H1 (cell line): ENCODE measurements at regions not wholly inside any gene's neighbourhood (a gene's known extent, or its start where the extent isn't known, plus 50 kb on each side); places are given as distances from the start of the nearest gene placed in this dataset.

Experiments used
- CTCF ChIA-PET: fragments of 300-600 bp; sonication (Branson Sonifier 250); formaldehyde crosslinking; loops from one replicate; lab custom pipeline; 2021; ENCODE audit not compliant: partially characterized antibody; lab: Charles Lee
- POLR2A ChIA-PET: fragments of 300-600 bp; sonication (Branson Sonifier 250); formaldehyde crosslinking; loops from one replicate; lab custom pipeline; 2021; ENCODE audit warnings: inconsistent platforms; ENCODE audit not compliant: partially characterized antibody; lab: Charles Lee
- DNase-seq, 2 experiments: peaks; one replicate each; pipeline versions ENCODE4 v3.0.0 to v3.0.0-alpha.2; 2010 to 2022; ENCODE audit warnings: low spot score in 2 of 2, low read depth in 1 of 2, mixed read lengths in 1 of 2
- FAIRE-seq: peaks from 2 replicates; lab custom pipeline; 2011; peaks lifted over from hg19 to GRCh38; lab: Jason Lieb, UNC
- H2AFZ ChIP-seq: 2 replicates; pipeline ENCODE4 v1.8.1; 2012; ENCODE audit warnings: low read length, inconsistent platforms
- H2AK5ac ChIP-seq: 2 replicates; pipeline ENCODE4 v1.6.1; 2013; ENCODE audit warnings: low read depth, low read length
- H2BK120ac ChIP-seq: replicated peaks from 2 replicates; pipeline ENCODE3; 2013; ENCODE audit warnings: low read depth, low read length, inconsistent platforms
- H2BK12ac ChIP-seq: 2 replicates; pipeline ENCODE4 v1.6.1; 2013; ENCODE audit warnings: low read depth, low read length
- H2BK15ac ChIP-seq: 2 replicates; pipeline ENCODE4 v1.6.1; 2013; ENCODE audit warnings: low read length
- H2BK20ac ChIP-seq: 2 replicates; pipeline ENCODE4 v1.6.1; 2013; ENCODE audit warnings: low read length
- H2BK5ac ChIP-seq: 2 replicates; pipeline ENCODE4 v1.6.1; 2013; ENCODE audit warnings: low read depth, low read length
- H3K14ac ChIP-seq: 2 replicates; pipeline ENCODE4 v1.6.1; 2013; ENCODE audit warnings: inconsistent platforms; ENCODE audit not compliant: insufficient read length
- H3K18ac ChIP-seq: 2 replicates; pipeline ENCODE4 v1.6.1; 2013; ENCODE audit warnings: low read length; ENCODE audit errors: extremely low read depth
- H3K23ac ChIP-seq: 2 replicates; pipeline ENCODE4 v1.6.1; 2013; ENCODE audit warnings: inconsistent platforms; ENCODE audit not compliant: insufficient read length
- H3K23me2 ChIP-seq: 2 replicates; pipeline ENCODE4 v1.6.1; 2013; ENCODE audit warnings: low read depth, low read length
- H3K27ac ChIP-seq: 2 replicates; pipeline ENCODE4 v1.6.1; 2011; ENCODE audit warnings: low read depth, low read length, inconsistent platforms
- H3K27me3 ChIP-seq, 4 experiments: replicated peaks in 1 of 4; 1 replicate in 1 of 4; 2 replicates in 3 of 4; pipeline versions ENCODE4 v1.6.1 to v1.8.1; 2011 to 2013; ENCODE audit warnings: low read length in 3 of 4, mild to moderate bottlenecking in 3 of 4, inconsistent platforms in 2 of 4, mixed read lengths in 2 of 4, moderate library complexity in 1 of 4; ENCODE audit not compliant: control insufficient read depth in 3 of 4, insufficient read depth in 3 of 4; ENCODE audit errors: extremely low read depth in 1 of 4
- H3K36me3 ChIP-seq, 4 experiments: 2 replicates each; pipeline versions ENCODE4 v1.6.1 to v1.8.1; 2011 to 2013; ENCODE audit warnings: mild to moderate bottlenecking in 4 of 4, low read length in 3 of 4, moderate library complexity in 2 of 4, control low read depth in 1 of 4, inconsistent platforms in 1 of 4; ENCODE audit not compliant: insufficient read depth in 4 of 4, control insufficient read depth in 2 of 4
- H3K4ac ChIP-seq: replicated peaks from 2 replicates; pipeline ENCODE3; 2013; ENCODE audit warnings: low read length, low read depth, mixed read lengths, inconsistent platforms; ENCODE audit not compliant: insufficient read length
- H3K4me1 ChIP-seq, 4 experiments: replicated peaks in 1 of 4; 1 replicate in 1 of 4; 2 replicates in 3 of 4; pipeline versions ENCODE4 v1.6.1 to v1.8.1; 2011 to 2013; ENCODE audit warnings: low read length in 3 of 4, inconsistent platforms in 2 of 4, mixed read lengths in 1 of 4; ENCODE audit not compliant: insufficient read depth in 4 of 4, control insufficient read depth in 3 of 4
- H3K4me2 ChIP-seq, 2 experiments: 2 replicates each; pipeline versions ENCODE4 v1.6.1 to v1.8.1; 2011 to 2013; ENCODE audit warnings: low read depth in 2 of 2, low read length in 2 of 2, control low read depth in 1 of 2, inconsistent platforms in 1 of 2, mild to moderate bottlenecking in 1 of 2; ENCODE audit not compliant: insufficient read depth in 1 of 2
- H3K4me3 ChIP-seq, 4 experiments: fragments of 200-600, 300-600 bp in 1 of 4; sonication (generic), shearing (Covaris generic), sonication (Bioruptor Twin) in 1 of 4; 2 replicates each; pipeline versions ENCODE4 v1.5.1 to v1.8.1; 2011 to 2016; ENCODE audit warnings: low read length in 4 of 4, low read depth in 3 of 4, control low read depth in 2 of 4, inconsistent platforms in 2 of 4, mild to moderate bottlenecking in 2 of 4, mixed read lengths in 1 of 4, moderate library complexity in 1 of 4; ENCODE audit not compliant: insufficient read depth in 2 of 4; ENCODE audit errors: extremely low read depth in 1 of 4
- H3K56ac ChIP-seq: replicated peaks from 2 replicates; pipeline ENCODE3; 2013; ENCODE audit warnings: low read depth, mild to moderate bottlenecking, mixed read lengths, low read length, inconsistent platforms; ENCODE audit not compliant: insufficient read length
- H3K79me1 ChIP-seq: 2 replicates; pipeline ENCODE4 v1.6.1; 2013; ENCODE audit warnings: low read depth, low read length, control low read depth
- H3K79me2 ChIP-seq, 2 experiments: 2 replicates each; pipeline versions ENCODE4 v1.6.1 to v1.8.1; 2012 to 2013; ENCODE audit warnings: low read length in 2 of 2, mild to moderate bottlenecking in 2 of 2, inconsistent platforms in 1 of 2; ENCODE audit not compliant: insufficient read depth in 2 of 2, control insufficient read depth in 1 of 2
- H3K9ac ChIP-seq, 4 experiments: replicated peaks in 1 of 4; 1 replicate in 1 of 4; 2 replicates in 3 of 4; pipeline versions ENCODE4 v1.6.1 to v1.8.1; 2011 to 2013; ENCODE audit warnings: low read depth in 3 of 4, low read length in 3 of 4, control low read depth in 2 of 4, mild to moderate bottlenecking in 2 of 4, moderate library complexity in 2 of 4, inconsistent platforms in 1 of 4; ENCODE audit errors: extremely low read depth in 1 of 4
- H3K9me3 ChIP-seq, 2 experiments: 2 replicates each; pipeline versions ENCODE4 v1.6.1 to v1.8.1; 2012 to 2013; ENCODE audit warnings: mild to moderate bottlenecking in 2 of 2, moderate library complexity in 2 of 2, control low read depth in 1 of 2, inconsistent platforms in 1 of 2, low read depth in 1 of 2, low read length in 1 of 2, mixed read lengths in 1 of 2; ENCODE audit not compliant: insufficient read depth in 2 of 2
- H4K20me1 ChIP-seq, 2 experiments: replicated peaks in 1 of 2; 2 replicates each; pipeline versions ENCODE3 to v1.8.1; 2011 to 2013; ENCODE audit warnings: inconsistent platforms in 2 of 2, low read length in 2 of 2, mild to moderate bottlenecking in 1 of 2; ENCODE audit not compliant: insufficient read depth in 2 of 2, control insufficient read depth in 1 of 2
- H4K5ac ChIP-seq: 2 replicates; pipeline ENCODE4 v1.6.1; 2013; ENCODE audit warnings: low read length, low read depth, mixed read lengths, inconsistent platforms; ENCODE audit not compliant: insufficient read length
- H4K8ac ChIP-seq: 2 replicates; pipeline ENCODE4 v1.8.0; 2013; ENCODE audit warnings: mild to moderate bottlenecking, moderate library complexity, low read length, inconsistent platforms; ENCODE audit not compliant: insufficient read depth; ENCODE audit errors: extremely low read depth
- H4K91ac ChIP-seq: replicated peaks from 2 replicates; pipeline ENCODE3; 2013; ENCODE audit warnings: low read length, mixed read lengths, inconsistent platforms; ENCODE audit not compliant: insufficient read length
- ASH2L ChIP-seq: fragments of 200-600, 300-600 bp; sonication (generic); IDR thresholded peaks from one replicate; pipeline ENCODE4 v1.7.1; 2017; ENCODE audit warnings: low read length
- ATF3 ChIP-seq: IDR thresholded peaks from 2 replicates; pipeline ENCODE4 v1.6.1; 2011; ENCODE audit warnings: low read depth, mild to moderate bottlenecking, low read length; ENCODE audit not compliant: insufficient read depth
- CBX5 ChIP-seq: fragments of 300-800, 300-1000 bp; sonication (generic); IDR thresholded peaks from 2 replicates; pipeline ENCODE4 v1.7.1; 2016; ENCODE audit warnings: antibody characterized with exemption, low read length, low read depth
- CTBP2 ChIP-seq: IDR thresholded peaks from 2 replicates; pipeline ENCODE4 v1.7.0; 2011; ENCODE audit warnings: borderline replicate concordance, mild to moderate bottlenecking, moderate library complexity, mixed read lengths, low read length; ENCODE audit not compliant: insufficient read depth, insufficient read length
- FOSL1 ChIP-seq: IDR thresholded peaks from 2 replicates; pipeline ENCODE4 v1.6.1; 2011; ENCODE audit warnings: mild to moderate bottlenecking, low read depth, low read length, moderate library complexity; ENCODE audit not compliant: insufficient read depth
- JUND ChIP-seq: IDR thresholded peaks from 2 replicates; pipeline ENCODE4 v1.6.1; 2011; ENCODE audit warnings: mild to moderate bottlenecking, improper control_type of control experiment, low read length
- KDM5A ChIP-seq: fragments of 200-600 bp; IDR thresholded peaks from 2 replicates; pipeline ENCODE4 v1.7.1; 2012; ENCODE audit warnings: mild to moderate bottlenecking, low read length, inconsistent platforms, mixed read lengths
- NANOG ChIP-seq: IDR thresholded peaks from 2 replicates; pipeline ENCODE4 v1.6.1; 2011; ENCODE audit warnings: low read length, low read depth, mild to moderate bottlenecking, inconsistent platforms; ENCODE audit not compliant: insufficient read depth, poor library complexity, severe bottlenecking
- POLR2AphosphoS5 ChIP-seq: IDR thresholded peaks from 2 replicates; pipeline ENCODE4 v1.6.1; 2011; ENCODE audit warnings: low read depth, low read length
- TCF12 ChIP-seq: IDR thresholded peaks from 2 replicates; pipeline ENCODE4 v1.6.1; 2011; ENCODE audit warnings: low read depth, mild to moderate bottlenecking, low read length
- TEAD4 ChIP-seq: IDR thresholded peaks from 2 replicates; pipeline ENCODE4 v1.6.1; 2012; ENCODE audit warnings: low read depth, low read length, inconsistent platforms, mixed read lengths
- YY1 ChIP-seq: IDR thresholded peaks from 2 replicates; pipeline ENCODE4 v1.6.1; 2011; ENCODE audit warnings: low read depth, mild to moderate bottlenecking, low read length
- WGBS, 2 experiments: shearing (Covaris generic) in 1 of 2; methylation state at CpG; one replicate each; pipeline versions ENCODE4 v1.1.6 to v1.1.7; 2013 to 2015; ENCODE audit warnings: low lambda C conversion rate in 2 of 2, mixed read lengths in 2 of 2, inconsistent platforms in 1 of 2, low coverage in 1 of 2, missing lambda C conversion rate in 1 of 2; ENCODE audit not compliant: insufficient replicate concordance in 2 of 2, insufficient coverage in 1 of 2, insufficient read length in 1 of 2; ENCODE audit errors: extremely low coverage in 1 of 2, missing lambda C conversion rate in 1 of 2; 5-methylcytosine and 5-hydroxymethylcytosine counted together
- TF ChIP-seq, protein P1 (sequence below): IDR thresholded peaks from 2 replicates; pipeline ENCODE4 v1.6.1; 2012; ENCODE audit warnings: inconsistent platforms

- H3K27me3 ChIP-seq: no peaks in the 10 kb centered on the region
- H2BK12ac ChIP-seq: no peak overlapping the region
- no peak for TF ChIP-seq ASH2L
- TF ChIP-seq CBX5: no peak
- TF ChIP-seq YY1: no peak
- TF ChIP-seq CTBP2: no peak
- TF ChIP-seq TCF12: no peak
- no peak for TF ChIP-seq POLR2AphosphoS5
- TF ChIP-seq NANOG: no peak
- no peak for TF ChIP-seq JUND
- TF ChIP-seq ATF3: no peak
- TF ChIP-seq TEAD4: no peak
- TF ChIP-seq FOSL1: no peak
- no peak for TF ChIP-seq KDM5A
- TF ChIP-seq, protein P1, sequence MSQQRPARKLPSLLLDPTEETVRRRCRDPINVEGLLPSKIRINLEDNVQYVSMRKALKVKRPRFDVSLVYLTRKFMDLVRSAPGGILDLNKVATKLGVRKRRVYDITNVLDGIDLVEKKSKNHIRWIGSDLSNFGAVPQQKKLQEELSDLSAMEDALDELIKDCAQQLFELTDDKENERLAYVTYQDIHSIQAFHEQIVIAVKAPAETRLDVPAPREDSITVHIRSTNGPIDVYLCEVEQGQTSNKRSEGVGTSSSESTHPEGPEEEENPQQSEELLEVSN: no peak
- no peaks in the 10 kb centered on the region for H3K4me1 ChIP-seq
- no peak overlapping the region for H3K27ac ChIP-seq
- H3K9ac ChIP-seq: no peak overlapping the region
- H3K18ac ChIP-seq: no peak overlapping the region
- no peak overlapping the region for H3K23ac ChIP-seq
- H3K56ac ChIP-seq: no peak overlapping the region
- H2AFZ ChIP-seq: no peak overlapping the region
- no peaks in the 10 kb centered on the region for H3K23me2 ChIP-seq
- H3K14ac ChIP-seq: no peak overlapping the region
- no peak overlapping the region for H2BK120ac ChIP-seq
- H4K91ac ChIP-seq: no peak overlapping the region
- POLR2A ChIA-PET: no interaction called here
- no peak overlapping the region for H3K4me2 ChIP-seq
- no peak overlapping the region for H2AK5ac ChIP-seq
- no peak overlapping the region for H4K8ac ChIP-seq
- no peaks in the 10 kb centered on the region for H3K36me3 ChIP-seq
- no peak overlapping the region for H2BK15ac ChIP-seq
- no peaks in the 10 kb centered on the region for H3K79me2 ChIP-seq
- WGBS, 2 experiments: 0% methylated on average over 1 of the region's 1 CpG; no CpG with 5 or more reads in 1 of the 2 experiments
- CTCF ChIA-PET: interaction anchor here (0.7 kb wide), 1 partner anchor 571 kb away, joined by 3 read pairs; no protein-coding TSS in a partner anchor
- H2BK20ac ChIP-seq: no peak overlapping the region
- no peaks in the 10 kb centered on the region for H4K20me1 ChIP-seq
- H3K4ac ChIP-seq: no peak overlapping the region
- DNase-seq (no peak), FAIRE-seq (no peak)
- H3K79me1 ChIP-seq: no peaks in the 10 kb centered on the region
- no peak overlapping the region for H3K4me3 ChIP-seq
- no peaks in the 10 kb centered on the region for H3K9me3 ChIP-seq
- H2BK5ac ChIP-seq: no peak overlapping the region
- no peak overlapping the region for H4K5ac ChIP-seq
Observed at GRCh38 chr10:65708057-65708456, 1217.8 kb upstream of the LRRTM3 start.
